ENCODE measurements at regions not wholly inside any gene's neighbourhood (a gene's known extent, or its start where the extent isn't known, plus 50 kb on each side); places are given as distances from the start of the nearest gene placed in this dataset.
"Not testable (repeated sequence)": the region's sequence is repeated elsewhere in the genome, so short reads cannot be mapped to it uniquely, and the experiment has no call there.

DNA sequence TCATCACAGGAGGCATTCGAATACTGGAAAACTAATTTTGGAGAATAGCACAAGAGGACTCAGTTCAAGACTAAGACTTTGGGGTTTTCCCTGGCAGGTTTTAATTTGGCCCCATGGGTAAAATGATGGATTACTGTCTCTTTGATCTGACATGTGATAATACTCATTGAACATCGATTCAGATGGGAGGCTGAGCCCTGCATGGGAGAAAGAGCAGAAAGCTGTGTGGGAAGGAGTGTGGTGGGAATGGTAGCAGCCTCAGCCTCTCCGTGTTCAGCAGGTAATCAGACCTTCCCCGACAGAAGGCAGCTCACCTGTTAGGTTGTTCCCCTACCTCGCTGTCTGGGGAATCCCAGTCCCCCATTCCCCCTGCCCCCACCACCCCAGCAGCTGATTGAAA lies 124.7 kb upstream of the TNRC6C start:
- DNase-seq, result no peak

DNA sequence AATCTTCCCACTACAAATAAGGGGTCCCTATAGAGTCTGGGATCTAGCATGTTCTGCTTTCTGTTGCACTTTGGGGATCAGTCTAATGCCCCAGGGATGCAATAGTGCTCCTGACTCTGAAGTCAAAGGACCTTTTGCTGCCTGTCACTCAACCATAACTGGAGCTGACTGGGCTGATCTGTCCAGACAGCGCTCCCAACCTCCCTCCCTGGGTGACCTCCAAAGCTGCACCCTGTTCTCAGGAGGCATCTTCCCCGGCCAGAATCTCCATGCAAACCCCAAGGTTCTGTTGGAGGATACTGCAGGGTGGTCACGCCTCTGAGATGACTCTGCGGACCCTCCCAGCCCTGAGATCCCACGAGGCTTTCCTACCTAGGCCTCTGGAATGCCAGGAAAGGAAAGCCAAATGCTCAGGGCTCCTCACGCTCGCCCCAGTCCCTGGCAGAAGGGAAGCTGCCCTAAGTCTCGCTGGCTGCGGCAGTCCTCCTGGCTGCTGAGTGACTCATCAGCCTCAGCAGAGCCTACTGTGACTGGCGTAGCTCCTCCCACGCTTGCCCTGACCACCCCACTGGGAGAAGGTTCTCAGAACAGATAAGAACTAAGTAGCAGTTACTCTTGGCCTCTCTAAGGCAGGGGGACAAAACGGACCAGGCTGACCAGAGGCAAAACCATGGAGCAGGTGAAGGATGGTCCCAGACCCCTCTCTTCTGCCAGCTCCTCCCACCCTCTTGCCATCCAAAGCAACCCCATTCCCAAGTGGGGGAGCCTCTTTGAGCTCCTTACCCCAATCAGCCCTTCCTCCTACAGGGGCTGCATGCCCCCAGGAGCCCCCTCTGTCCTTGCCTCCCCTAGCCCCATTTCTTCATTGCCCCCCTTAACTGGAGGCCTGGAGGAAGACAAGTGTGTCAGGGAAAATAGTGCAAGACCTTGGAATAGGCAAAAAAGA lies 124.1 kb upstream of the TNRC6C start:
- no peak for DNase-seq

DNA sequence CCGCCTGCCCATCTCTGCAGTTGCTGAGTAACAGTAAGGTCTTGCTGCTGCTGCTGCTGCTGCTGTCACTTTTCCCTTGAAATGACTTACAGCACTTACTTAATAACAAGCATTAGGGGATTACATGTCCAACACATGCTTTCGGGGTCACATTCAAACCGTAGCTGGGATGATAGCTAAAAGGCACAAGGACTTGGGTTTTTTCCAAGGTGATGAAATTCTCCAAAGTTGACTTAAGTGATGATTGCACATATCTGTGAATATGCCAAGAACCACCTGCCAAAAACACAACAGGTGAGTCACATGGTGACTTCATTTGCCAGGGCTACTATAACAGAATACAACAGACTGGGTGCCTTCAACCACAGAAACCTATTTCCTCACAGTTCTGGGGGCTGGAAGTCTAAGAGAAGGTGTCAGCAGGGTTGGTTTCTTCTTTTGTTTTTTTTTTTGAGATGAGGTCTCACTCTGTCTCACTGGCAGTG lies 121.9 kb upstream of the TNRC6C start:
- DNase-seq, result peak; percentile 36

DNA sequence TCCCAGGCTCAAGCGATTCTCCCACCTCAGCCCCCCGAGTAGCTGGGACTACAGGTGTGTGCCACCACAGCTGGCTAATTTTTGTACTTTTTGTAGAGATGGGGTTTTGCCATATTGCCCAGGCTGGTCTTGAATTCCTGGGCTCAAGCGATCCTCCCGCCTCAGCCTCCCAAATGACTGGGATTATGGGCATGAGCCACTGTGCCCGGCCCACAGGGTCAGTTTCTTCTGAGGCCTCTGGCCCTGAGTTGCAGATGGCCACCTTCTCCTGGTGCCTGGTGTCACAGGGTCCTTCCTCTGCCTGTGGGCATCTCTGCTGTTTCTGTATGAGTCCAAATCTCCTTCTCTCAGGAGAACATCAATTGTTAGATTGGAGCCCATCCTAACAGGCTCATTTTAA lies 121.4 kb upstream of the TNRC6C start:
- DNase-seq, result not testable (repeated sequence)

DNA sequence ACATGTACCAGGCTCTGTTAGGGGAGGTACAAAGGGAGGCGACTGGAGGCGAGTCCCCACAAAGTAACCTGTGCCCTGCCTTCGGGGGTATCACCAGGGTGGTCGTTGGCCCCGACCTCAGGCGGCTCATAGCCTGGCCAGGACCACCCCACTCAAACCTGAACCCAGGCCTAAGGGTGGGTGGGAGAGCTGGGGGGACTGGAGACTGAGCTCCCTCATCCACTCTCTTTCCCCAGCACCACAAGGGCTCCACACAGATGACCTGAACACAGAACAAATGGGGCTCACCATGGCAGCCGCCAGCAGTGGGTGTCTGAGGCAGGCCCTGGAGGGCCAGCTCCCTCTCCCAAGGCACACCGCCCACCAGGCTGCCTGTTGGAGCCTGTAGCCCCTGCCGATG lies 120.6 kb upstream of the TNRC6C start:
- DNase-seq, result no peak

DNA sequence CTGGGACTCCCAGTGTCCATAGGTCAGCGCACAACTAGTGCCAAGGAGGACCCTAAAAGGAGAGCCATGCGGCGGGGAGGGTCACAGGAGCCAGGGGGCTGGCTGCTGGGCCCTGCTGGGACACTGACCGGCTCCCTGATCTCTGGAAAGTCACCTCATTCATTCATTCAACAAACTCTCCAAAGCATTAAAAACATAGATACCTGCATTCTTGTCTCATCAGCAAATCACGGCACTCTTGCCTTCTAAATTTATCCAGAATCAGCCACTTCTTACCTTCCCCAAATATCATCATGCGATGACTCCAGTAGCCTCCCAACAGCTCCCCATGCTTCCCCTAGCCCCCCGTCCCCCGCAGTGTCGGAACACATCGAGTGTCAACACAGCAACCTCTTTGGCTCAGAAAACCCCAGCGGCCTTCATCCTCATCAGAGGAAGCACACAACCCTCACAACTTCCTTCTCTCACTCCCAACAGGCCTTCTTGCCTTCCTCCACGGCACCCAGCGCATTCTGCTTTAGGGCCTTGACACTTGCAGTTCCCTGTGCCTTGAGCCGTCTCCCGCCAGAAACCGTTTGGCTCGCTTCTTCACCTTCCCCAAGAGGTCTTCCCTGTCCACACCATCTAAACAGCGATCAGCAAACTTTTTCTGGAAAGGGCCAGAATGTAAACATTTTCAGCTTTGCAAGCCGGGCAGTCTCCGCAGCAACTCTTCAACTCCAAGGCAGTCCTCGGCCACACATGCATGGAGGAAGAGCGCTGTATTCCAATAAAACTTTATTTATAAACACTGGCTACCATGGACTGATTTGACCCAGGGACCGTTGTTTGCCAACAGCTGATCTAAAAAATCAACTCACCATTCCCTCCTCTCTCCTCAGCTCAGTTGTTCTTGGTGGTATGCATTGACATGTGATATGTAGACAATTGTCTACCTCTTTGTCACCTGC lies 119.5 kb upstream of the TNRC6C start:
- no peak for DNase-seq

DNA sequence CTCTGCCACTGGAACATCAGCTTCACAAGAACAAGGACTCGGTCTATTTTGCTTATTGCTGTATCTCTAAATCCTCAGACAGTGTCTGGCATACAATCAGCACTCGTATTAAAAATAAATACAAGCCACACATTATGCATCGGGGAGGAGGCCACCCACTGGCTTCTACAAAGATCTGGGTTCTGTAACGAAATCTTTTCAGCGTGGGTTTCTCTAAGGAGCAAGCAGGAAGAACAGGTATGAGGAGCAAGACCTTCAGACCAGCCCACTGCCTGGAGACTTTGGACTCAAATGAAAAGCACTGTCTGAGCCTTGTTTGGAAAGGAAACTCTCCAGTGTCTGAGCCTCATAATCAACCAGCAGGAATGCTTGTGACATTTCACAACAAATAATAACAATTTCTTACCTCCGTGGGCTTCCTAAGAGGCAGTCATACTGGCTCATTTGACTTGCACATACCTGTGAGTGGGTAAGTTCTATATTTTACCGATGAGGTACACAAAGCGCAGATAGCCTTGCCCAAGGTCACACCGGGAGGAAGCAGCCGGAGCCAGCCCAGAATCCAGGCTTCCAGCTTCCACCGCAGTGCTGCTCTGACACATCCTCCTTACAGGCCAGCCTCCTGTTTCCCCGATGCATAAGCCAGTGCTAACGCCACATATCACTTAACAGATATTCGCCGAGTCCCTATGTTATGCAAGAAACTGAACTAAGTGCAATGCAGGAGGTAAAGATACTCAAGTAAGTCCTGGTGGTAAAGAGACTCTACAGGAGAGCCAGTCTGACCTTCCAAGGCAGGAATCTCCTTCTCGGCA lies 118.6 kb upstream of the TNRC6C start:
- no peak for DNase-seq

DNA sequence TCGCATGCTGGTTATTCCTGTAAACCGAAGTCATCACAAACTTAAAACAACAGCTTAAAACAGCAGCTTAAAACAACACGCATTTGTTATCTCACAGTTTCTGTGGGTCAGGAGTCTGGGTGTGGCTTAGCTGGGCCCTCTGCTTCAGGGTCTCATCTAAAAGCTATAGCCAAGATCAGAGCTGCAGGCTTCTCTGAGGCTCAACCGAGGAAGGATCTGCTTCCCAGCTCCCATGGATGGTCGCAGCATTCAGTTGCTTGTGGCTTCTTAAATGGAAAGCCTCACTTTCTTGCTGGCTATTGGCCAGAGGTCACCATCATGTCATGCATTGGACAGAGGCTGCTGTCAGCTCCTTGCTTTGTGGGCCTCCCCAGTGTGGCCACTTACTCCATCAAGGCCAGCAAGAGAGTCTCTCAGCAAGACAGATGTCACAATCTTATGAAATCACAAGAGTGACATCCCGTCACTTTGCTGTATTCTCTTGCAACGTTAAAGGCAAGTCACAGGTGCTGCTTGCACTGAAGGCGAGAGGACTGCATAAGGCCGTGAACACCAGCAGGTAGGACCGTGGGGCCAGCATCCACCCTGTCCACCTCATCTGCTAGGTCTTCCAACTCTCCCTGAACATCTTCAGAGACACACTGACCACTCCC lies 117.9 kb upstream of the TNRC6C start:
- DNase-seq, result peak; percentile 3

DNA sequence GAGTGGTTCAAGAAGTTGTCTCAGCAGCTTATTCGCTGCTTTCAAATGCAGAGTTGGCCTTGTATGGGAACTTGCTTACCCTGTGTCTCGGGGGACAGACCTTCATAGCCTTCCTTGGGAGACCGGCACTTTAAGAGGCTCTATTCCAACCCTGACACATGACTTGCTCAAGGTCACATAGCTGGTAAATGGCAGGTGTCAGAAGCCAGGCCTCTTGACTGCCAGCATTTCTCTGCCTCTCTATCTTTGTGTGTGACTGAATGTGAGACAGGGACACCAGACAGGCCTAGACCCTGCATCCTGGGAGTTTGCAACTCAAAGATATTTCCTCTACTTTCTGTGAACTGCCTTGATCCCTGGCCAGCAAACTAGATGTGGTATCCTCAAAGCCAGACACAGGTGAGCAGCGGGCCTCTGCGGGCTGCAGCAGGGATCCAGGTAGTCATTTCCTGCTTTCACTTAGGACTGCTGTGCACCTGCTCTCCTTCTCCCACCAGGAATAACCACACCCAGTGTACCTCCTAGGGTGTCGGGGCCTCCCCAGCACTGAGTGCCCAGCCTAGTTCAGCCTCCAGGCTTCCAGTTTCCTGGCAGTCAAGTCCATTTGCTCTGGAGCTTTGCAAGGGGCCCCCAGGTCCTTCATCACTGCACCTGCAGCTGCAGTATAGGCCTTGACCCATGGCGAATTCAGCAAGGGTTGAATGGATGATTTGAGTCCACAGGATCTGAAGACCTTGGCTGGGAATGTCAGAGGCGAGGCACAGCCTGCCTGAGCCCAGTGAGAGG lies 116.6 kb upstream of the TNRC6C start:
- DNase-seq, result no peak

DNA sequence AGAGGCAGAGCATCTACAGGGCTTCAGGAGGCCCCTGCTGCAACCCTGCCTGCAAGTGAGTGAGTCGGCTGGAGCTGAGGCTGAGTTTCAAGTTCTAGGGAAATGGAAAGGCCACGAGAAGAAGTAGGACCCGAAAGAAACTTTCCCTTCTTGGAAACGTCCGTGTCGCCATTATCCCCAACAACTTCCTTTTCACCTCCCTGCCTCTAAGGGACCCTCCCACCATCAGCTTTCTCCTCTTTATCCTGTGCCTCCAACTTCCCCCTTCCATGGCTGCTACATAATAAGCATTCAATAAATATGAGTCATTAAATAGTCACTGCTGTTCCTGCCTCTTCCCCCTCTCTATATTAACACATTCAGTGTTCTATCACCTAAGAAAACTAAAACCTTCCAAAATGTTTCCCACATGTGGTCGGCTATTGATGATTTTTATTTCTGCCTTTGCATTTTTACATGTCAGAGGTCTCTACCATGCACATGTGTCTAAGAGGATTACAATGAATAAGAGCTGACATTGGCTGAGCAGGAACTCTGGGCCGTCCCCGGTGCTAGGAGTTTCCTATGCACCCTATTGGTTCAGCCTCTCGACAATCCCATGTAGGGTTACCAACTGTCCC lies 115.9 kb upstream of the TNRC6C start:
- DNase-seq, result no peak

DNA sequence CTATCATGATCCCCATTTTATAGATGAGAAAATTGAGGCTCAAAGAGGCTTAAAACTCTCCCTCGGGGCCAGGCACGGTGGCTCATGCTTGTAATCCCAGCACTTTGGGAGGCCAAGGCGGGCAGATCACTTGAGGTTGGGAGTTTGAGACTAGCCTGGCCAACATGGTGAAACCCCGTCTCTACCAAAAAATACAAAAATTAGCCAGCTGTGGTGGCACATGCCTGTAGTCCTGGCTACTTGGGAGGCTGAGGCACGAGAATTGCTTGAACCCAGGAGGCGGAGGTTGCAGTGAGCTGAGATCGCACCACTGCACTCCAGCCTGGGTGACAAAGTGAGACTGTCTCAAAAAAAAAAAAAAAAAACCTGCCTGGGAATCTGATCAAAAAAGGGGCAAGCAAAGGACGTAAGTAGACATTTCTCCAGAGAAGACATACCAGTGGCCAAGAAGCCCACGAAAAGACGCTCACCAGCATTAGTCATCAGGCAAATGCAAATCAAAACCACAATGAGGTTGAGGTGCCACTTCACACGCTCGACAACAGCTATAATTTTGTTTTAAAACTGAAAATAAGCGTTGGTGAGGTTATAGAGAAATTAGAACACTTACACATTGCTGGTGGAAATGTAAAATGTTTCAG lies 115.1 kb upstream of the TNRC6C start:
- peak; percentile 65 for DNase-seq

DNA sequence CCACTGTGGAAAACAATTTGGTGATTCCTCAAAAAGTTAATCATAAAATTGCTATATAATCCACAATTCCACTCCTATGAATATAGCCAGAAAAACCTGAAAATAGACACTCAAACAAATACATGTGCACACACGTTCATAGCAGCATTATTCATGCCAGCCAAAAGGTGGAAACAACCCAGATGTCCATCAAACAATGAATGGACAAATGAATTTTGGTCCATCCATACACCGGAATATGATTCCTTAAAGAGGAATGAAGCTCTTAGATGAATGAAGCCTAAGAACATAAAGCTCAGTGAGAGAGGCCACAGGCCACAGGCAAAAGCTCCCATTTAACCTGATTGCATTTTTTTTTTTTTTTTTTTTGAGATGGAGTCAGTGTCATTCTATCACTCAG lies 114.6 kb upstream of the TNRC6C start:
- no peak for DNase-seq

DNA sequence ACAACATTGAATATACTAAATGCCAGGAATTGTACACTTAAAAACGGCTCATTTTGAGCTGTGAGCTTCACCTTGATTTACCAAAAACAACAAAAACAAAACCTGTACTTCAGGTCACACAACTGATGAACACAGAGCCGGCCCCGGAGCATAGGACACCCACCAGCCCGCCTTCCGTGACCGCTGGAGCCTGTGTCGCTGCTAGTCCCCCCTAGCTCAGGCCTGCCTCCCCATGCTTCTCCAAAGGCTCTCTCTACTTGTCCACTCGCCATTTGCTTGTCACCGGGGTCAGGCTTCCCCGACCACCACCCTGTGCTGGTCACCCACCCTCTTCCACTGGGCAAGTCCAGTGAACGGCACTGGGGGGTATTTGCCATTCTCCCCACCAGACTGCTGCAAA lies 113.8 kb upstream of the TNRC6C start:
- DNase-seq, result no peak

DNA sequence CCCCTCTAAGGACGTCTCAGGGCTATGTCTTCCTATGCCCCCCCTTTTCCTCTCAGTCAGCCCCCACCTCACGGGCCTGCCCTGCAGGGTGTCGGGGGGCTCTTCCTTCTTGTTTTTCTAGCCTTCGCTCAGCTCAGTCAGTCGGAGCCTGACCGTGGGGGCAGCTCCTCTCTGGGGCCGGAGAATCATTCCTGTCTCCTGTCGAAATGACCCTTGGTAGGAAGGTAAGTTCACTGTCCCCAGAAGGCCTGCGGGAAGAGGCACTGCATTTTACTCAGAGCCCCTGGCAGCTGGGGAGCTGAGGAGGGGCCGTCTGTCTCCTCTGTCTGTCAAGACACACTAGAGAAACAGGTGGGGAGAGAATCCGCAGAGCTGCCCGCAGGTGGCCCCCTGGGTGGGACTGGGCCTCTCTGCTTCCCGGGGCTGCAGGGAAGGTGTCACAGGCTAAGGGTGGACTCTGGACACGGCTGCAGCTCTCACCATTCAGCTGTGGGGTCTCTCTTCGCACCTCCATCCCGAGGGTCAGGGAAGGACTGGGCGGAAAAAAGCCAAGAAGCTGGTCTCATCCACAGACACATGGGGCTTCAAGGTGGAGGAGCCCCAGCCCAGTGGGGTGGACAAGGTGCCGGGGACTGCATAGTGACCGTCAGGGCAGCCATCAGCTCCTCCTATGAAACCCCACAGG lies 112.8 kb upstream of the TNRC6C start:
- no peak for DNase-seq

DNA sequence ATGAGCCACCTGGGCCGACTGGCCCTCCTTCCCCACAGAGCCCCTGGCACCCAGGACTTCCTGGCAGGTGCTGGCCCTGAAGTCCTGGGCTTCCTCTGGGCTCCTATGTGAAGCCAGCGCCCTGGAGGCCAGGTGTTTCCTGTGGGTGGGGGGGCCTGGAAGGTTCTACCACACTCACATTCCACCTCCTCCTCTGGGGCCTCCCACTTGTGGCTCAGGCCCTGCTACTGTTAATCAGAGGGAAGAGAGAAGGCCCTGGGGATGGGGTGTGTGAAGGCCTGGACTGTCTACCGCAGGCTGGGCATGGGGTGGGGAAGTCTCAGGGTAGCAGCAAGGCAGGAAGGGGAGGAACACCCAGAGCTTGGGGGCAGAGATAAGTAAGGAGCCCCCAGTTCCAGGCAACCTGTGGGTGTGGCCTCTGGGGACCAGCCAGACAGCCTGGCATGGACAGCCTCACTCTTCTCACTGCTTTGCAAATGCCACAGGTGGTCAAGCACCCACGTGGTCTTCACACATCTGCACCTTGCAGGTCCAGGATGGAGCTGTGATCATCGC lies 111.9 kb upstream of the TNRC6C start:
- DNase-seq, result no peak

DNA sequence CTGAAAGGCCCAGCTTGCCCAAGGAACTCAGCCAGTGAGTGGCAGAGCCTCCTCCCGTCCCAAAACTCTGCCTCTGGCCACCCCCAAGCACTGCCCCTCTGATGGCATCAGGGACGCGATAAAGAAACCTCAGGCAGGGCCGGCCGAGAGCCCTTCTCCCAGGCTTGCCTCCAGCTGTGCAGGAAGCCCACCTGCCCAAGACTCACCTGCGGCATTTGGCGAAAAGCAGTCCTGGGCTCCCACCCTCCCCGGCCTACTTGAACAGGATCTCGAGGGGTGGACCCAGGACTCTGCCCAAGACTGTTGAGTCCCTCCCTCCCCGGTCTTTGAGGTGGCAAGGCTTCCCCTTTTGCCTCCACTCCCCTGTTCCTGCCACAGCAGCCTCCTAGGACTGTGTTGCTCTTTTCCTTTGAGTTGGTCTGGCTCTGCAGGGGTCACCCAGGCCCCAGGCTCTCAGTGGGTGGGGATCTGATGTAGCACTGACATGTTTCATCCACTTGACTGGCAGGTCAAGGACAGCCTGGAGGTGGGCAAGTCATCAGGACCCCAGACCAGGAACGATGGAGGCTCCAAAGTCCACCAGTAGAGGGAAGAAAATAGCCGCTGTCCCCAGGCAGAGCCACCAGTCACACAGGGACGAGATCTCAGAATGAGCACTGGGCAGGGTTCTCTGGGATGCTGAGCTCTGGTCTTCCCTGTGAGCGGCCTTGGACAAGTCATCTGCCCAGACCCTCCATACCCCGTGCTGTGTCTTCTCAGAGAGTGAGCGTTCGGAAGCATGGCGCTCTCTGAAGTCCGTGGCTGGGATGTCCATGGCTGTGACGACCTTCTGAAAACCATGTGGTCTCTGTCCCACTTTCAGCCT lies 111.0 kb upstream of the TNRC6C start:
- DNase-seq, result no peak

DNA sequence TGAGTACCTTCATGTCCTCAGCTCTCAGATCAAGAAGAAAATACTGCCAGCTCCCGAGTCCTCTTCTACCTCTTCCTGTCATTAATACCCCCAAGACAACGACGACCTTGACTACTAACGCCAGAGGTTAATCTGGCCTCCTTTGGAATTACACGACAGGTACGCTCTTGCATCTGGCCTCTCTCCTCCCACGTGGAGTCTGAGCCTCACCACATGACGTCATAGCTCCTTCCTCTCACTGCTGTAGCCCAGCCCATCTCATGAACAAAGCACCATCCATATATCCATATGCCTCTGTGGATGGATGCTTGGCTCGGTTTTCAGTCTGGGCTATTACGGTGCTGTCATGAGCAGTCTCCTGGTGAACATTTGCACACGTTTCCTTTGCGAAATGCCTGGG lies 110.2 kb upstream of the TNRC6C start:
- no peak for DNase-seq

DNA sequence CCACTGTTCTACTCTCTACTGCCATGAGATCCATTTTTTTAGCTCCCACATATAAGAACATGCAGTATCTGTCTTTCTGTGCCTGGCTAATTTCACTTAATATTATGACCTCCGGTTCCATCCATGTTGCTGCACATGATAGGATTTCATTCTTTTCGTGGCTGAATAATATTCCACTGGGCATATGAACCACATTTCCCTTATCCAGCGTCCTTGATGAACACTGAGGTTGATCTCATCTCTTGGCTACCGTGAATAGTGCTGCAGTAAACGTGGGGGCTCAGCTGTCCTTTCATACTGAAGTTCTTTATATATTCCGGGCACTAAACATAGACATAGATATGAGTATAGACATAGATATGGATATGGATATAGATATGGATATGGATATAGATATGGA lies 109.3 kb upstream of the TNRC6C start:
- no peak for DNase-seq
